Neural progenitor cell (in vitro differentiated cells): ENCODE measurements at regions not wholly inside any gene's neighbourhood (a gene's known extent, or its start where the extent isn't known, plus 50 kb on each side); places are given as distances from the start of the nearest gene placed in this dataset.

Experiments
- DNase-seq: peaks from one replicate; pipeline ENCODE4 v3.0.0-alpha.2; 2016; ENCODE audit warnings: low spot score
- H2AFZ ChIP-seq: fragments of 200-600 bp; sonication (generic); replicated peaks from 2 replicates; pipeline ENCODE4 v1.6.1; 2016; ENCODE audit warnings: antibody characterized with exemption
- H3F3A ChIP-seq: fragments of 200-600 bp; sonication (generic); 2 replicates; pipeline ENCODE4 v1.6.1; 2016; ENCODE audit warnings: antibody characterized with exemption, low read depth
- H3K27ac ChIP-seq: fragments of 200-600 bp; sonication (generic); 2 replicates; pipeline ENCODE4 v1.5.1; 2016; ENCODE audit warnings: mild to moderate bottlenecking
- H3K27me3 ChIP-seq: fragments of 200-600 bp; sonication (generic); 2 replicates; pipeline ENCODE4 v1.6.1; 2016; ENCODE audit warnings: mild to moderate bottlenecking, moderate library complexity
- H3K36me3 ChIP-seq: fragments of 200-600 bp; sonication (generic); 2 replicates; pipeline ENCODE4 v1.5.1; 2016
- H3K4me1 ChIP-seq: fragments of 200-600 bp; sonication (generic); 2 replicates; pipeline ENCODE4 v1.6.1; 2016; ENCODE audit warnings: mixed run types
- H3K4me2 ChIP-seq: fragments of 200-600 bp; sonication (generic); 2 replicates; pipeline ENCODE4 v1.6.1; 2016
- H3K4me3 ChIP-seq: fragments of 200-600 bp; sonication (generic); 2 replicates; pipeline ENCODE4 v1.5.1; 2016
- H3K79me2 ChIP-seq: fragments of 200-600 bp; sonication (generic); 2 replicates; pipeline ENCODE4 v1.6.1; 2016; ENCODE audit warnings: low read depth
- H3K9ac ChIP-seq: fragments of 200-600 bp; sonication (generic); 2 replicates; pipeline ENCODE4 v1.6.1; 2016
- H3K9me3 ChIP-seq: fragments of 200-600 bp; sonication (generic); 2 replicates; pipeline ENCODE4 v1.5.1; 2016; ENCODE audit warnings: low read depth
- H4K20me1 ChIP-seq: fragments of 200-600 bp; sonication (generic); 2 replicates; pipeline ENCODE4 v1.6.1; 2016; ENCODE audit warnings: low read depth
- H3K27ac Mint-ChIP-seq: 3 replicates; pipeline ENCODE4 v1.8.0; 2021; ENCODE audit warnings: mixed read lengths
- H3K27me3 Mint-ChIP-seq: 2 replicates; pipeline ENCODE4 v1.8.0; 2022; ENCODE audit warnings: low read depth, mild to moderate bottlenecking, inconsistent platforms, moderate library complexity, mixed read lengths; ENCODE audit not compliant: insufficient read depth
- H3K36me3 Mint-ChIP-seq: 3 replicates; pipeline ENCODE4 v1.8.0; 2021; ENCODE audit warnings: mixed read lengths
- H3K4me1 Mint-ChIP-seq: 3 replicates; pipeline ENCODE4 v1.8.0; 2021; ENCODE audit warnings: mixed read lengths
- H3K4me3 Mint-ChIP-seq: 3 replicates; pipeline ENCODE4 v1.8.0; 2021; ENCODE audit warnings: mild to moderate bottlenecking, moderate library complexity, mixed read lengths
- H3K9me3 Mint-ChIP-seq: 3 replicates; pipeline ENCODE4 v1.8.0; 2020; ENCODE audit warnings: mixed read lengths
- EZH2 ChIP-seq: fragments of 200-600 bp; sonication (generic); IDR thresholded peaks from 2 replicates; pipeline ENCODE4 v1.6.1; 2017; ENCODE audit warnings: antibody characterized with exemption, mild to moderate bottlenecking, moderate library complexity
- EZH2phosphoT487 ChIP-seq: fragments of 200-600 bp; sonication (generic); IDR thresholded peaks from 2 replicates; pipeline ENCODE4 v1.6.1; 2017; ENCODE audit warnings: antibody characterized with exemption
- TF ChIP-seq, protein P1 (sequence below): fragments of 200-600 bp; sonication (generic); IDR thresholded peaks from 2 replicates; pipeline ENCODE4 v1.5.1; 2017; ENCODE audit warnings: antibody characterized with exemption, mild to moderate bottlenecking

DNA sequence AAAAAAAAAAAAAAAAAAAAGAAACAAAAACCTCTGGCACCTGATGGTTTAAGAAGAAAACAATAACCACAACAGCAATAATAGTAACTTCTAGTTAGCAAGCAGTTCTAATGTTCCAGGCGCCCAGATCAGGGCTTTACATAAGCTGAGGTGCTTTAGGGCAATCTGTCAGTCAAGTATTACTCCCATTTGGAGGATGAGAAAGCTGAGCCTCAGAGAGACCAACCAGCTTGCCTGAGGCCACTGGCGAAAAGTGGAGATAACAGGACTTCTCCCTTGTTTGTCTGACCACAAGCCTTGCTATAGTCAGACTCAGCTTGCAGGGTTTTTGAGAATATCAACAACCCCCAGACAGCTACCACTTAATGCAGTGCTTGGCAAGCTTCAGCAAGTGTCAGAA lies 83.5 kb upstream of the BOD1 start:
- Histone ChIP-seq H3K4me3 (no peak overlapping the region), H3F3A (no peaks in the 10 kb centered on the region), H3K27ac (no peak overlapping the region), H3K9ac (no peak overlapping the region), H3K9me3 (no peaks in the 10 kb centered on the region), H2AFZ (no peak overlapping the region), H3K4me2 (no peak overlapping the region), H3K4me1 (no peaks in the 10 kb centered on the region), H3K27me3 (no peaks in the 10 kb centered on the region), H3K79me2 (no peaks in the 10 kb centered on the region), H4K20me1 (no peaks in the 10 kb centered on the region), H3K36me3 (no peaks in the 10 kb centered on the region)
- peaks cover 23% of the 10 kb centered on the region for H3K4me1 Mint-ChIP-seq
- no peak overlapping the region for H3K4me3 Mint-ChIP-seq
- H3K27ac Mint-ChIP-seq, result no peak overlapping the region
- peaks cover 11% of the 10 kb centered on the region for H3K27me3 Mint-ChIP-seq
- TF ChIP-seq EZH2phosphoT487 (no peak), EZH2 (no peak)
- TF ChIP-seq, protein P1, sequence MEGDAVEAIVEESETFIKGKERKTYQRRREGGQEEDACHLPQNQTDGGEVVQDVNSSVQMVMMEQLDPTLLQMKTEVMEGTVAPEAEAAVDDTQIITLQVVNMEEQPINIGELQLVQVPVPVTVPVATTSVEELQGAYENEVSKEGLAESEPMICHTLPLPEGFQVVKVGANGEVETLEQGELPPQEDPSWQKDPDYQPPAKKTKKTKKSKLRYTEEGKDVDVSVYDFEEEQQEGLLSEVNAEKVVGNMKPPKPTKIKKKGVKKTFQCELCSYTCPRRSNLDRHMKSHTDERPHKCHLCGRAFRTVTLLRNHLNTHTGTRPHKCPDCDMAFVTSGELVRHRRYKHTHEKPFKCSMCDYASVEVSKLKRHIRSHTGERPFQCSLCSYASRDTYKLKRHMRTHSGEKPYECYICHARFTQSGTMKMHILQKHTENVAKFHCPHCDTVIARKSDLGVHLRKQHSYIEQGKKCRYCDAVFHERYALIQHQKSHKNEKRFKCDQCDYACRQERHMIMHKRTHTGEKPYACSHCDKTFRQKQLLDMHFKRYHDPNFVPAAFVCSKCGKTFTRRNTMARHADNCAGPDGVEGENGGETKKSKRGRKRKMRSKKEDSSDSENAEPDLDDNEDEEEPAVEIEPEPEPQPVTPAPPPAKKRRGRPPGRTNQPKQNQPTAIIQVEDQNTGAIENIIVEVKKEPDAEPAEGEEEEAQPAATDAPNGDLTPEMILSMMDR, result no peak
- no peak for DNase-seq
- H3K9me3 Mint-ChIP-seq, result no peaks in the 10 kb centered on the region
- H3K36me3 Mint-ChIP-seq, result no peaks in the 10 kb centered on the region

DNA sequence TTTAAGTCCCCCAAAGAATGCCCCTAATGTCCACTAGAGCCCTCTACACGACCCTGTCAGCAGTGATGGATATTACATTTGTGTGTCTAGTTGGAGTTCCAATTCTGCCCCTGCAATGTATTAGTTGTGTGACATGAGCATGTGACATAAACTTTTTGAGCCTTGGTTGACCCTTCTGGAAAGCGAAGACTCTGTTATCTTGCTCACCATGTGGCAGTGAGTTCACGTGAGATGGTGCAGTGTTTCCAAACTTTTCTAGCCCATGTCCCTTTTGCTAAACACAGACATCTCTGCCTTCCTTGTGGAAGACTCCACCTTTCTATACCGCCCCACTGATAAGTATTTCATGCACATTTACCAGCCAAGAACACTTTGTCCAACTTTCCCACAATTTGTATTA lies 87.0 kb upstream of the BOD1 start:
- Histone ChIP-seq H3F3A (no peaks in the 10 kb centered on the region), H3K79me2 (no peaks in the 10 kb centered on the region), H3K9me3 (no peaks in the 10 kb centered on the region), H3K4me1 (no peaks in the 10 kb centered on the region), H3K36me3 (no peaks in the 10 kb centered on the region), H3K4me2 (no peak overlapping the region), H3K27ac (no peak overlapping the region), H3K27me3 (no peaks in the 10 kb centered on the region), H3K9ac (no peak overlapping the region), H4K20me1 (no peaks in the 10 kb centered on the region), H3K4me3 (no peak overlapping the region), H2AFZ (no peak overlapping the region)
- TF ChIP-seq, protein P1, result no peak
- TF ChIP-seq EZH2 (no peak), EZH2phosphoT487 (no peak)
- Mint-ChIP-seq H3K36me3 (no peaks in the 10 kb centered on the region), H3K27ac (no peak overlapping the region), H3K4me1 (peaks cover 20% of the 10 kb centered on the region), H3K27me3 (peaks cover 8% of the 10 kb centered on the region), H3K9me3 (no peaks in the 10 kb centered on the region), H3K4me3 (no peak overlapping the region)
- DNase-seq, result no peak

DNA sequence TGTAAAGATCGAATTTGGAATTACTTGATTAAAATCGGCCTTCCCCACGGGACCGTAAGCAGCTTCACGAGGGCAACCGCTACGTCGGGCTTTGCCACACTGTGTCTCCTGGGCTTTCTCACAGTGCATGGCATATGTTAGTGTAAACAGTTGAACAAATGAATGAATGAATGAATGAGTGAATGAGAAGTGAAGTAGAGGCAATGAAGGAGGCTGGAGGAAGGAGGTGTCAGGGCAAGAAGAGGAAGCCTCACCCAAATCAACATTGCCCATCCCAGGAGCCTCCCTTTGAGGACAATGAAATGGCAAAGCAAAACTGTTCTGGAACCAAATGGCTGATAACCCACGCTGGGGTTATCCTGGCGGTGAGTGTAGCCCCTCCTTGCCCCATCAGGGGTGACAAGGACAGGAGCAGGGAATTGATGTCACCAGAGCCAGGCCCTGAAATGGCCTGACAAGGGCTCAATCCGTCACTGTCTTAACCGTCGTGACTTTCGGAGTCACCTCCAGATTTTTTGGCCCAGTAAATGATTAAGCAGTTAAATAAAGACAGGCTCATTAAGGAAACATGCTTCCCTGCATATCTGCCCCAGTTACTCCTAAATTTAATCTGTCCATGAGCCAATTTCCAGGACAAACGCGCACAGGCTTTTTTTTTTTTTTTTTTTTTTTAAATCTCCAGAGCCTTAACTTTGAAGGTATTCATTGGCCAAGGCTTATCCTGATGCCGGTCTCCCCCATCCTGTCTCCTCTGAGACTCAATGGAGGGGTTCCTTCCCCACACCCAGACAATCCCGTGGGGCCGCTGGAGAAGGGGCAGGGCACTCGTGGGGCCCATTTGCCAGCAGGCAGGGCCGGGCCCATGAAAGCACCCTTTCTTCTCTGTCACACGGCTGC lies 88.4 kb upstream of the BOD1 start:
- no peak for DNase-seq
- Histone ChIP-seq H3K36me3 (no peaks in the 10 kb centered on the region), H3K4me2 (no peak overlapping the region), H4K20me1 (no peaks in the 10 kb centered on the region), H3K9me3 (no peaks in the 10 kb centered on the region), H3K9ac (no peak overlapping the region), H2AFZ (peak overlapping the region; percentile 26), H3K4me3 (no peak overlapping the region), H3K27me3 (no peaks in the 10 kb centered on the region), H3K4me1 (no peaks in the 10 kb centered on the region), H3K79me2 (no peaks in the 10 kb centered on the region), H3K27ac (no peak overlapping the region), H3F3A (no peaks in the 10 kb centered on the region)
- TF ChIP-seq, protein P1, result no peak
- TF ChIP-seq EZH2phosphoT487, result no peak
- no peak for TF ChIP-seq EZH2
- Mint-ChIP-seq H3K9me3 (no peaks in the 10 kb centered on the region), H3K4me3 (no peak overlapping the region), H3K36me3 (no peaks in the 10 kb centered on the region), H3K4me1 (peaks cover 24% of the 10 kb centered on the region), H3K27ac (no peak overlapping the region), H3K27me3 (peaks cover 8% of the 10 kb centered on the region)
